NCI-H82 treated with DMSO at 0.1 percent for 48 hours (cell line): ENCODE measurements at regions not wholly inside any gene's neighbourhood (a gene's known extent, or its start where the extent isn't known, plus 50 kb on each side); places are given as distances from the start of the nearest gene placed in this dataset.
"Not testable (repeated sequence)": the region's sequence is repeated elsewhere in the genome, so short reads cannot be mapped to it uniquely, and the experiment has no call there.

Experiments
- DNase-seq: peaks from one replicate; lab custom pipeline; 2025; ENCODE audit not compliant: unreplicated experiment; lab: John Stamatoyannopoulos, UW

GRCh38 chr2:216776066-216776850 lies 80.9 kb upstream of the IGFBP5 start:
- no peak for DNase-seq

- DNase-seq: no peak
Observed at GRCh38 chr2:216775043-216775453, 79.7 kb upstream of the IGFBP5 start.

- no peak for DNase-seq
Observed at GRCh38 chr2:216774620-216775019, 79.3 kb upstream of the IGFBP5 start.

GRCh38 chr2:216774180-216774579 lies 78.8 kb upstream of the IGFBP5 start:
- DNase-seq: no peak

GRCh38 chr2:216773072-216773471 lies 77.7 kb upstream of the IGFBP5 start:
- DNase-seq: no peak

GRCh38 chr2:216770717-216771116 lies 75.4 kb upstream of the IGFBP5 start:
- DNase-seq: no peak

- DNase-seq: no peak
Observed at GRCh38 chr2:216770050-216770449, 74.7 kb upstream of the IGFBP5 start.

GRCh38 chr2:216769626-216770025 lies 74.3 kb upstream of the IGFBP5 start:
- no peak for DNase-seq

GRCh38 chr2:216768908-216769411 lies 73.6 kb upstream of the IGFBP5 start:
- no peak for DNase-seq

GRCh38 chr2:216765761-216766262 lies 70.5 kb upstream of the IGFBP5 start:
- DNase-seq: no peak

GRCh38 chr2:216763396-216763795 lies 68.0 kb upstream of the IGFBP5 start:
- no peak for DNase-seq

- DNase-seq: no peak
Observed at GRCh38 chr2:216761809-216762208, 66.5 kb upstream of the IGFBP5 start.

- DNase-seq: no peak
Observed at GRCh38 chr2:216761133-216761532, 65.8 kb upstream of the IGFBP5 start.

GRCh38 chr2:216758256-216759155 lies 63.2 kb upstream of the IGFBP5 start:
- no peak for DNase-seq

GRCh38 chr2:216757532-216757931 lies 62.2 kb upstream of the IGFBP5 start:
- no peak for DNase-seq

GRCh38 chr2:216756435-216756834 lies 61.1 kb upstream of the IGFBP5 start:
- no peak for DNase-seq

- DNase-seq: no peak
Observed at GRCh38 chr2:216754812-216755211, 59.5 kb upstream of the IGFBP5 start.

GRCh38 chr2:216754336-216754735 lies 59.0 kb upstream of the IGFBP5 start:
- no peak for DNase-seq

GRCh38 chr2:216752855-216753505 lies 57.6 kb upstream of the IGFBP5 start:
- no peak for DNase-seq

- not testable (repeated sequence) for DNase-seq
Observed at GRCh38 chr2:216750750-216751149, 55.4 kb upstream of the IGFBP5 start.

GRCh38 chr2:216746268-216746667 lies 50.9 kb upstream of the IGFBP5 start:
- not testable (repeated sequence) for DNase-seq
